Mammary epithelial cell (primary cell): ENCODE measurements at regions not wholly inside any gene's neighbourhood (a gene's known extent, or its start where the extent isn't known, plus 50 kb on each side); places are given as distances from the start of the nearest gene placed in this dataset.

Experiments
- CTCF ChIP-seq, 2 donors: IDR thresholded peaks in 1 of 2; conservative IDR thresholded peaks in 1 of 2; 2 replicates each; pipeline ENCODE4 v1.5.1; 2011 to 2012; ENCODE audit warnings: inconsistent platforms in 2 of 2, low read length in 2 of 2, mild to moderate bottlenecking in 2 of 2, control low read depth in 1 of 2, low read depth in 1 of 2; ENCODE audit not compliant: insufficient read depth in 1 of 2; ENCODE audit errors: extremely low read depth in 1 of 2
- EZH2 ChIP-seq: IDR thresholded peaks from 2 replicates; pipeline ENCODE4 v1.6.1; 2012; ENCODE audit warnings: low read length, inconsistent platforms, borderline replicate concordance

- TF ChIP-seq EZH2, result no peak
- no peak for TF ChIP-seq CTCF (conservative IDR thresholded peaks at IDR 0.05 in 1 of 2, IDR thresholded peaks at IDR 0.05 in 1 of 2; ENCODE audit: extremely low read depth in 1 of 2, insufficient read depth in 1 of 2, low read depth in 1 of 2, low read length in 2 of 2)
Observed at GRCh38 chr13:88068975-88069374, 397.8 kb downstream of the SLITRK5 start.
